Activated B cell treated with CpG ODN at 0.5 μM for 24 hours (primary cell): ENCODE measurements at regions not wholly inside any gene's neighbourhood (a gene's known extent, or its start where the extent isn't known, plus 50 kb on each side); places are given as distances from the start of the nearest gene placed in this dataset.
"Not testable (repeated sequence)": the region's sequence is repeated elsewhere in the genome, so short reads cannot be mapped to it uniquely, and the experiment has no call there.

Source experiments
- ATAC-seq: fragments of 200-7000 bp; cut with Tn5 transposase; one replicate; pipeline ENCODE4 v1.10.0; 2021; ENCODE audit warnings: low read depth, mild to moderate bottlenecking, moderate library complexity
- CTCF ChIA-PET: fragments of 350-600 bp; sonication (Branson Sonifier 250); formaldehyde crosslinking; loops from one replicate; lab custom pipeline; 2021; ENCODE audit warnings: antibody characterized with exemption; lab: Charles Lee
- POLR2A ChIA-PET: fragments of 350-600 bp; sonication (Branson Sonifier 250); formaldehyde crosslinking; loops from one replicate; lab custom pipeline; 2021; ENCODE audit warnings: antibody characterized with exemption; lab: Charles Lee
- DNase-seq: peaks from one replicate; pipeline ENCODE4 v3.0.0; 2022
- H3K27ac Mint-ChIP-seq: one replicate; pipeline ENCODE4 v1.8.0; 2020; ENCODE audit warnings: mixed read lengths
- H3K27me3 Mint-ChIP-seq: one replicate; pipeline ENCODE4 v1.8.0; 2021; ENCODE audit warnings: mixed read lengths
- H3K36me3 Mint-ChIP-seq: one replicate; pipeline ENCODE4 v1.8.0; 2021; ENCODE audit warnings: low read depth, mixed read lengths
- H3K4me1 Mint-ChIP-seq: one replicate; pipeline ENCODE4 v1.8.0; 2021; ENCODE audit warnings: mixed read lengths
- H3K4me3 Mint-ChIP-seq: one replicate; pipeline ENCODE4 v1.8.0; 2020; ENCODE audit warnings: mild to moderate bottlenecking, mixed read lengths
- H3K9me3 Mint-ChIP-seq: one replicate; pipeline ENCODE4 v1.8.0; 2020; ENCODE audit warnings: mixed read lengths
- intact Hi-C: fragments of 100-400 bp; cut with micrococcal nuclease; formaldehyde crosslinking; loops from one replicate; pipeline ENCODE4 v1.15.1; 2024
- TF ChIP-seq, protein P1 (sequence below): fragments of 200-600 bp; IDR thresholded peaks from one replicate; pipeline ENCODE4 v1.8.0; 2022; ENCODE audit warnings: antibody characterized with exemption, mild to moderate bottlenecking

DNA sequence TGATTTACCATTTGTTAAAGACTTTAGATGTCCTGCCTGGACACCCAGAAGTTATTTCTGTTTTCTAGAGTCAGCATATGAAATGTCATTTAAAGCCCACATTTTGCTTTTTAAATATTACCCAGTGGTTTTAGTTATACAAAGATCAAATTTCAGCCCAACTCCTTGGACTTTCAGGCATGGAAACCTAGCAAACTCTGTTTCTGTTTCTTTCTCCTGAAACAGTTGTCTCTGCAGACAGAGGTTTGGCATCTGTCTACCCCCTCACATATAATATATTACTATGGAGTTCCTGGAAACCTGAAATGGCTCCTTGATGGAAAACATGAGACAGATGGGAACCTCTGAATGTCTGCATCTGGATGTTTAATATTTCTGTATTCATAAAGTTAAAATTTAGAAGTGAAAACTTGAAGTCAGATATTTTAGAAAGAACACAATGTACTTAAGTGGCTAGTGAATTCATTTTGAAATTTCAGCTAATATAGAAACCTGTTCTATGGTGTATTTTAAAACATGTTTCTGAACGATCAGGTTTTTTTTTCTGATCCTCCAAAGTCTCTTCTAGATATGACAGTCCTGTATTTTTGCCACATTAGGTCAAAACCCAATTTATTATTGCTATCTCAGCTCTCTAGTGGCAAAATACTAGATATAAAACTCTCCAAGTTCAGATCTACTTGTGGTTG lies 743.3 kb downstream of the CD109 start:
- H3K27ac Mint-ChIP-seq, result no peak overlapping the region
- TF ChIP-seq, protein P1, sequence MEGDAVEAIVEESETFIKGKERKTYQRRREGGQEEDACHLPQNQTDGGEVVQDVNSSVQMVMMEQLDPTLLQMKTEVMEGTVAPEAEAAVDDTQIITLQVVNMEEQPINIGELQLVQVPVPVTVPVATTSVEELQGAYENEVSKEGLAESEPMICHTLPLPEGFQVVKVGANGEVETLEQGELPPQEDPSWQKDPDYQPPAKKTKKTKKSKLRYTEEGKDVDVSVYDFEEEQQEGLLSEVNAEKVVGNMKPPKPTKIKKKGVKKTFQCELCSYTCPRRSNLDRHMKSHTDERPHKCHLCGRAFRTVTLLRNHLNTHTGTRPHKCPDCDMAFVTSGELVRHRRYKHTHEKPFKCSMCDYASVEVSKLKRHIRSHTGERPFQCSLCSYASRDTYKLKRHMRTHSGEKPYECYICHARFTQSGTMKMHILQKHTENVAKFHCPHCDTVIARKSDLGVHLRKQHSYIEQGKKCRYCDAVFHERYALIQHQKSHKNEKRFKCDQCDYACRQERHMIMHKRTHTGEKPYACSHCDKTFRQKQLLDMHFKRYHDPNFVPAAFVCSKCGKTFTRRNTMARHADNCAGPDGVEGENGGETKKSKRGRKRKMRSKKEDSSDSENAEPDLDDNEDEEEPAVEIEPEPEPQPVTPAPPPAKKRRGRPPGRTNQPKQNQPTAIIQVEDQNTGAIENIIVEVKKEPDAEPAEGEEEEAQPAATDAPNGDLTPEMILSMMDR, result no peak
- intact Hi-C loops, result no loop called here
- peaks cover 2% of the 10 kb centered on the region for H3K9me3 Mint-ChIP-seq
- no peak for DNase-seq
- POLR2A ChIA-PET, result no interaction called here
- ATAC-seq, result no peak
- no peaks in the 10 kb centered on the region for H3K4me1 Mint-ChIP-seq
- H3K27me3 Mint-ChIP-seq, result no peaks in the 10 kb centered on the region
- no peak overlapping the region for H3K4me3 Mint-ChIP-seq
- no peaks in the 10 kb centered on the region for H3K36me3 Mint-ChIP-seq
- CTCF ChIA-PET, result no interaction called here

- CTCF ChIA-PET, ATAC-seq, H3K4me3 Mint-ChIP-seq, H3K27me3 Mint-ChIP-seq, intact Hi-C loops, H3K9me3 Mint-ChIP-seq, H3K4me1 Mint-ChIP-seq, POLR2A ChIA-PET, DNase-seq, H3K27ac Mint-ChIP-seq, H3K36me3 Mint-ChIP-seq: not testable (repeated sequence)
Observed at GRCh38 chr6:74438395-74438794, 742.4 kb downstream of the CD109 start.

- Mint-ChIP-seq H3K4me1 (no peaks in the 10 kb centered on the region), H3K27me3 (no peaks in the 10 kb centered on the region), H3K4me3 (no peak overlapping the region), H3K9me3 (peaks cover 6% of the 10 kb centered on the region), H3K36me3 (no peaks in the 10 kb centered on the region), H3K27ac (no peak overlapping the region)
- ATAC-seq, result no peak
- DNase-seq, result no peak
- ChIA-PET CTCF (no interaction called here), POLR2A (no interaction called here)
- intact Hi-C loops, result no loop called here
- TF ChIP-seq, protein P1, result no peak
Observed at GRCh38 chr6:74434171-74434570, 738.2 kb downstream of the CD109 start.

DNA sequence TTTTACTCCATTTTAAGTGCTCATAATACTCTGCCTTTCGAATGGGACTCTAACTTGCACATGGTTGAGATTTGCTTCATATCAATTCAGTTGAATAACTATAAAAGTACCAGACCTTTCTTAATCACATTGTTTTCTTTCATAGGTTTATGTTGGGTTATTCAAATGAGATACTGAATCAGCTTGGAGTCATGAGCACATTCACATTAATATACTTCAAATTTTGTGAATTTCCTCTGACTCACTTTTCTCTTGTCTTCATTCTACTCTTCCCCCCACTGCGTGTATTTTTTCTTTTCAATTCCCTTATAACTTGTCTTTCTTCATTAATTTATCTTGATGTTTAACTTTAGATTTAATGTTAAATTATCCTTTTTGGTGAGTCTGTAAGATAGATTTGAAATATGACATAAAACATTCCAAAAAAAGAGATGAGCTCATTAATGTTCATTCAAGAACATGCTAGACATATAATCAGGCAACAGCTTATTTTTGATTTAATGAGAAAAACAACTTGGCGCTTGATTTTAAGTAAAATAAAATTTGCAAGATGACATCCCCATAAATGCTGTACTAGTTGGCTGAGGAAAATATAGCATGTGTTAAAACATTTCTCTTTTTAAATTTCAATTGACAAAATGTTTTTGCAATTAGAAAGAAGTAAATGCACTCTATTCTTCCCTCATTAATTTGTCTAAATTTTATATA lies 736.0 kb downstream of the CD109 start:
- CTCF ChIA-PET, result no interaction called here
- H3K36me3 Mint-ChIP-seq, result no peaks in the 10 kb centered on the region
- no peak overlapping the region for H3K27ac Mint-ChIP-seq
- H3K9me3 Mint-ChIP-seq, result peaks cover 6% of the 10 kb centered on the region
- H3K4me1 Mint-ChIP-seq, result no peaks in the 10 kb centered on the region
- DNase-seq, result no peak
- POLR2A ChIA-PET, result no interaction called here
- intact Hi-C loops, result no loop called here
- TF ChIP-seq, protein P1, result no peak
- H3K27me3 Mint-ChIP-seq, result no peaks in the 10 kb centered on the region
- ATAC-seq, result no peak
- H3K4me3 Mint-ChIP-seq, result no peak overlapping the region

- Mint-ChIP-seq H3K36me3 (no peaks in the 10 kb centered on the region), H3K4me1 (no peaks in the 10 kb centered on the region), H3K9me3 (peaks cover 8% of the 10 kb centered on the region), H3K4me3 (no peak overlapping the region), H3K27me3 (no peaks in the 10 kb centered on the region), H3K27ac (no peak overlapping the region)
- TF ChIP-seq, protein P1, result no peak
- ChIA-PET POLR2A (no interaction called here), CTCF (no interaction called here)
- ATAC-seq (no peak), DNase-seq (no peak)
- intact Hi-C loops, result no loop called here
Observed at GRCh38 chr6:74420221-74420620, 724.2 kb downstream of the CD109 start.
